ENCODE measurements at regions not wholly inside any gene's neighbourhood (a gene's known extent, or its start where the extent isn't known, plus 50 kb on each side); places are given as distances from the start of the nearest gene placed in this dataset.
"Not testable (repeated sequence)": the region's sequence is repeated elsewhere in the genome, so short reads cannot be mapped to it uniquely, and the experiment has no call there.

- H3K27ac ChIP-seq, result no peak overlapping the region
- 89 to 95% (median 90%) methylated on average over 3 of the region's 3 CpGs for WGBS, 4 donors
- no peaks in the 10 kb centered on the region for H3K27me3 ChIP-seq
- H3K4me3 ChIP-seq, result no peak overlapping the region
- peaks cover 0 to 4% (median 0%) of the 10 kb centered on the region in 12 donors for H3K9me3 ChIP-seq
- intact Hi-C loops (cut with DNase I), result no loop called here
- H3K36me3 ChIP-seq, result no peaks in the 10 kb centered on the region
- H3K4me1 ChIP-seq, result no peaks in the 10 kb centered on the region
- TF ChIP-seq, protein P1, sequence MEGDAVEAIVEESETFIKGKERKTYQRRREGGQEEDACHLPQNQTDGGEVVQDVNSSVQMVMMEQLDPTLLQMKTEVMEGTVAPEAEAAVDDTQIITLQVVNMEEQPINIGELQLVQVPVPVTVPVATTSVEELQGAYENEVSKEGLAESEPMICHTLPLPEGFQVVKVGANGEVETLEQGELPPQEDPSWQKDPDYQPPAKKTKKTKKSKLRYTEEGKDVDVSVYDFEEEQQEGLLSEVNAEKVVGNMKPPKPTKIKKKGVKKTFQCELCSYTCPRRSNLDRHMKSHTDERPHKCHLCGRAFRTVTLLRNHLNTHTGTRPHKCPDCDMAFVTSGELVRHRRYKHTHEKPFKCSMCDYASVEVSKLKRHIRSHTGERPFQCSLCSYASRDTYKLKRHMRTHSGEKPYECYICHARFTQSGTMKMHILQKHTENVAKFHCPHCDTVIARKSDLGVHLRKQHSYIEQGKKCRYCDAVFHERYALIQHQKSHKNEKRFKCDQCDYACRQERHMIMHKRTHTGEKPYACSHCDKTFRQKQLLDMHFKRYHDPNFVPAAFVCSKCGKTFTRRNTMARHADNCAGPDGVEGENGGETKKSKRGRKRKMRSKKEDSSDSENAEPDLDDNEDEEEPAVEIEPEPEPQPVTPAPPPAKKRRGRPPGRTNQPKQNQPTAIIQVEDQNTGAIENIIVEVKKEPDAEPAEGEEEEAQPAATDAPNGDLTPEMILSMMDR (IDR thresholded peaks at IDR 0.05), result no peak
- no peak for TF ChIP-seq POLR2A (IDR thresholded peaks at IDR 0.05)
- DNase-seq, result no peak
- ATAC-seq, result no peak
Measured at GRCh38 chr10:7108141-7108540, 302.7 kb downstream of the SFMBT2 start.

GRCh38 chr10:7107285-7107684 is 303.5 kb downstream of the SFMBT2 start:
- intact Hi-C loops (cut with DNase I), result no loop called here
- ATAC-seq (no peak), DNase-seq (no peak)
- Histone ChIP-seq H3K9me3 (peaks cover 0 to 4% (median 0%) of the 10 kb centered on the region in 12 donors), H3K27me3 (no peaks in the 10 kb centered on the region), H3K4me3 (no peak overlapping the region), H3K36me3 (no peaks in the 10 kb centered on the region), H3K27ac (no peak overlapping the region), H3K4me1 (no peaks in the 10 kb centered on the region)
- WGBS, 4 donors, result 62 to 80% (median 70%) methylated on average over 5 of the region's 5 CpGs
- no peak for TF ChIP-seq POLR2A (IDR thresholded peaks at IDR 0.05)
- TF ChIP-seq, protein P1 (IDR thresholded peaks at IDR 0.05), result no peak

DNA sequence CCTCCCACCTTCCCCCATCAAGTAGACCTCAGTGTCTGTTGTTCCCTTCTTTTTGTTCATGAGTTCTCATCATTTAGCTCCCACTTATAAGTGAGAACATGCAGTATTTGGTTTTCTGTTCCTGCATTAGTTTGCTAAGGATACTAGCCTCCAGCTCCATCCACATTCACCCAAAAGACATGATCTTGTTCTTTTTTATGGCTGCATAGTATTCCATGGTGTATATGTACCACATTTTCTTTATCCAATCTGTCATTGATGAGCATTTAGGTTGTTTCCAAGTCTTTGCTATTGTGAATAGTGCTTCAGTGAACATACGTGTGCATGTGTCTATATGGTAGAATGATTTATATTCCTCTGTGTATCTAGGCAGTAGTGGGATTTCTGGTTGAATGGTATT is 306.5 kb downstream of the SFMBT2 start:
- WGBS, 4 donors, result 85 to 95% (median 92%) methylated on average over 1 of the region's 1 CpG
- H3K27me3 ChIP-seq; H3K36me3 ChIP-seq; H3K9me3 ChIP-seq; H3K27ac ChIP-seq; H3K4me1 ChIP-seq; intact Hi-C loops (cut with DNase I); ATAC-seq; H3K4me3 ChIP-seq; DNase-seq: not testable (repeated sequence)

GRCh38 chr10:7102557-7103349 is 308.1 kb downstream of the SFMBT2 start:
- TF ChIP-seq POLR2A (IDR thresholded peaks at IDR 0.05), result no peak
- TF ChIP-seq, protein P1 (IDR thresholded peaks at IDR 0.05), result no peak
- 68 to 79% (median 72%) methylated on average over 7 of the region's 7 CpGs for WGBS, 4 donors
- intact Hi-C loops (cut with DNase I), result no loop called here
- Histone ChIP-seq H3K27me3 (peaks cover 0 to 3% (median 0%) of the 10 kb centered on the region in 9 donors), H3K27ac (no peak overlapping the region), H3K9me3 (no peaks in the 10 kb centered on the region), H3K4me3 (no peak overlapping the region), H3K4me1 (peaks cover 0 to 5% (median 0%) of the 10 kb centered on the region in 12 donors), H3K36me3 (no peaks in the 10 kb centered on the region)
- DNase-seq (no peak), ATAC-seq (no peak)
